Endothelial cell of umbilical vein (primary cell): ENCODE measurements at regions not wholly inside any gene's neighbourhood (a gene's known extent, or its start where the extent isn't known, plus 50 kb on each side); places are given as distances from the start of the nearest gene placed in this dataset.

Experiments used
- BruUV-seq: library from RNA; stranded (reverse); fragments of 400-500 nt; replicated peaks from 2 replicates; lab custom pipeline; 2021; lab: Mats Ljungman, UMichigan
- CTCF ChIA-PET: fragments of 300-600, 350-600 bp; sonication (Branson Sonifier 250); formaldehyde crosslinking; loops from one replicate; lab custom pipeline; 2021; ENCODE audit warnings: antibody characterized with exemption, inconsistent platforms; lab: Charles Lee
- POLR2A ChIA-PET: fragments of 300-600, 350-600 bp; sonication (Branson Sonifier 250); formaldehyde crosslinking; loops from one replicate; lab custom pipeline; 2021; ENCODE audit warnings: antibody characterized with exemption, inconsistent platforms; lab: Charles Lee
- DNase-seq: peaks from one replicate; pipeline ENCODE4 v3.0.0-alpha.2; 2011; ENCODE audit warnings: low read depth, low spot score
- FAIRE-seq: peaks from 2 replicates; lab custom pipeline; 2011; peaks lifted over from hg19 to GRCh38; lab: Jason Lieb, UNC
- H2AFZ ChIP-seq: 2 replicates; pipeline ENCODE4 v1.6.0; 2012; ENCODE audit warnings: low read depth, low read length, control low read depth, inconsistent platforms
- H3K27ac ChIP-seq: 2 replicates; pipeline ENCODE4 v1.5.1; 2011; ENCODE audit warnings: low read depth, mild to moderate bottlenecking, control low read depth, low read length, moderate library complexity; ENCODE audit not compliant: insufficient read depth
- H3K27me3 ChIP-seq, 2 experiments: 2 replicates each; pipeline versions ENCODE4 v1.6.0 to v1.6.1; 2011; ENCODE audit warnings: low read length in 2 of 2, mixed read lengths in 1 of 2; ENCODE audit not compliant: control insufficient read depth in 2 of 2, insufficient read depth in 2 of 2
- H3K36me3 ChIP-seq, 2 experiments: 2 replicates in 1 of 2; 3 replicates in 1 of 2; pipeline ENCODE4 v1.5.1; 2011; ENCODE audit warnings: low read length in 2 of 2, mild to moderate bottlenecking in 1 of 2, moderate library complexity in 1 of 2; ENCODE audit not compliant: control insufficient read depth in 2 of 2, insufficient read depth in 2 of 2; ENCODE audit errors: extremely low read depth in 1 of 2
- H3K4me1 ChIP-seq: 3 replicates; pipeline ENCODE4 v1.5.1; 2011; ENCODE audit warnings: mild to moderate bottlenecking, low read length; ENCODE audit not compliant: control insufficient read depth, insufficient read depth; ENCODE audit errors: extremely low read depth
- H3K4me2 ChIP-seq: 2 replicates; pipeline ENCODE4 v1.6.1; 2011; ENCODE audit warnings: low read length, control low read depth, mixed read lengths; ENCODE audit not compliant: insufficient read depth
- H3K4me3 ChIP-seq, 3 experiments: fragments of 200-600 bp in 1 of 3; sonication (generic), shearing (Covaris generic) in 1 of 3; replicated peaks in 1 of 3; 2 replicates each; pipeline ENCODE4 v1.5.1; 2011 to 2016; ENCODE audit warnings: control low read depth in 3 of 3, low read length in 3 of 3, mild to moderate bottlenecking in 2 of 3, inconsistent platforms in 1 of 3, low read depth in 1 of 3, moderate library complexity in 1 of 3; ENCODE audit not compliant: insufficient read depth in 1 of 3
- H3K79me2 ChIP-seq: 2 replicates; pipeline ENCODE4 v1.6.0; 2012; ENCODE audit warnings: low read length, inconsistent platforms; ENCODE audit not compliant: control insufficient read depth, insufficient read depth
- H3K9ac ChIP-seq: replicated peaks from 2 replicates; pipeline ENCODE3; 2011; ENCODE audit warnings: low read length, control low read depth; ENCODE audit not compliant: insufficient read depth; ENCODE audit errors: extremely low read depth
- H3K9me1 ChIP-seq: replicated peaks from 3 replicates; pipeline ENCODE4 v1.6.0; 2011; ENCODE audit warnings: mild to moderate bottlenecking, low read length; ENCODE audit not compliant: control insufficient read depth, insufficient read depth; ENCODE audit errors: extremely low read depth
- H3K9me3 ChIP-seq: replicated peaks from 2 replicates; pipeline ENCODE4 v1.5.1; 2012; ENCODE audit warnings: low read length, inconsistent platforms; ENCODE audit not compliant: control insufficient read depth, insufficient read depth
- H4K20me1 ChIP-seq: replicated peaks from 2 replicates; pipeline ENCODE3; 2011; ENCODE audit warnings: mild to moderate bottlenecking, low read length; ENCODE audit not compliant: control insufficient read depth, insufficient read depth; ENCODE audit errors: extremely low read depth
- CTCF ChIP-seq, 2 donors: IDR thresholded peaks; 1 replicate in 1 of 2; 2 replicates in 1 of 2; pipeline ENCODE4 v1.5.1; 2011; ENCODE audit warnings: low read length in 2 of 2, mild to moderate bottlenecking in 2 of 2, moderate library complexity in 2 of 2, control low read depth in 1 of 2, inconsistent platforms in 1 of 2, low read depth in 1 of 2; ENCODE audit not compliant: insufficient read depth in 1 of 2; ENCODE audit errors: extremely low read depth in 1 of 2
- EZH2 ChIP-seq: IDR thresholded peaks from 2 replicates; pipeline ENCODE4 v1.6.1; 2012; ENCODE audit warnings: borderline replicate concordance, low read depth, mild to moderate bottlenecking, moderate library complexity, low read length, inconsistent platforms; ENCODE audit not compliant: severe bottlenecking
- FOS ChIP-seq: IDR thresholded peaks from 2 replicates; pipeline ENCODE4 v1.6.1; 2011; ENCODE audit warnings: mild to moderate bottlenecking, low read length, moderate library complexity, borderline replicate concordance; ENCODE audit not compliant: insufficient read depth
- GATA2 ChIP-seq: IDR thresholded peaks from 2 replicates; pipeline ENCODE4 v1.7.0; 2011; ENCODE audit warnings: low read depth, mild to moderate bottlenecking, moderate library complexity, mixed read lengths, low read length; ENCODE audit not compliant: insufficient read length, insufficient read depth
- MAX ChIP-seq: IDR thresholded peaks from 2 replicates; pipeline ENCODE4 v1.6.1; 2011; ENCODE audit not compliant: insufficient read depth, insufficient read length
- MYC ChIP-seq: IDR thresholded peaks from one replicate; pipeline ENCODE4 v1.6.1; 2011; ENCODE audit warnings: mild to moderate bottlenecking, low read depth, low read length
- POLR2A ChIP-seq: IDR thresholded peaks from 2 replicates; pipeline ENCODE4 v1.6.1; 2012; ENCODE audit warnings: low read depth, mild to moderate bottlenecking, control low read depth, low read length
- dilution Hi-C: fragments of 300-500 bp; cut with MboI; formaldehyde crosslinking; loops from one replicate; pipeline ENCODE4 v1.15.0; 2019; ENCODE audit warnings: low sequenced_read_pairs; ENCODE audit not compliant: extremely low pct_ligation_motif_present
- intact Hi-C: fragments of 100-400 bp; cut with micrococcal nuclease; formaldehyde crosslinking; loops from one replicate; pipeline ENCODE4 v1.10.0; 2022

- intact Hi-C loops: loop anchor here (10.0 kb wide), 1 partner anchor 388 kb away; no protein-coding TSS in a partner anchor
- FAIRE-seq (no peak), DNase-seq (no peak)
- Histone ChIP-seq H2AFZ (no peak overlapping the region), H3K4me3 (no peak overlapping the region), H3K4me1 (no peaks in the 10 kb centered on the region), H3K9me1 (no peaks in the 10 kb centered on the region), H3K79me2 (no peaks in the 10 kb centered on the region), H3K36me3 (no peaks in the 10 kb centered on the region), H3K9ac (no peak overlapping the region), H3K4me2 (no peak overlapping the region), H3K27me3 (peaks cover 0 to 3% of the 10 kb centered on the region in 2 experiments), H3K9me3 (no peaks in the 10 kb centered on the region), H4K20me1 (no peaks in the 10 kb centered on the region), H3K27ac (no peak overlapping the region)
- no peak for TF ChIP-seq MAX
- TF ChIP-seq POLR2A: no peak
- no peak for TF ChIP-seq MYC
- TF ChIP-seq EZH2: no peak
- TF ChIP-seq CTCF (IDR thresholded peaks at IDR 0.05; ENCODE audit: extremely low read depth in 1 of 2, insufficient read depth in 1 of 2, low read depth in 1 of 2, low read length in 2 of 2): no peak
- TF ChIP-seq FOS: no peak
- no peak for TF ChIP-seq GATA2
- no TSS peak for BruUV-seq
- dilution Hi-C loops: no loop called here
- ChIA-PET CTCF (no interaction called here), POLR2A (no interaction called here)
These were observed 278.3 kb upstream of the ZNF32 start for GRCh38 chr10:43926875-43927406.
